ENCODE measurements at regions not wholly inside any gene's neighbourhood (a gene's known extent, or its start where the extent isn't known, plus 50 kb on each side); places are given as distances from the start of the nearest gene placed in this dataset.

GRCh38 chr3:111418391-111418790 is 123.6 kb upstream of the CD96 start:
- H3K27ac Mint-ChIP-seq, result no peak overlapping the region
- Histone ChIP-seq H3K9ac (ENCODE audit: extremely low read depth, low read length, poor library complexity, severe bottlenecking) (no peak overlapping the region), H3K27ac (ENCODE audit: low read depth, low read length) (no peak overlapping the region), H3K36me3 (ENCODE audit: control insufficient read depth, insufficient read depth, low read length) (no peaks in the 10 kb centered on the region), H3K27me3 (ENCODE audit: control insufficient read depth, insufficient read depth, low read length, poor library complexity, severe bottlenecking) (no peaks in the 10 kb centered on the region), H3K4me1 (ENCODE audit: control insufficient read depth, insufficient read depth, low read length) (peaks cover 3% of the 10 kb centered on the region), H3K4me3 (ENCODE audit: low read length) (no peak overlapping the region), H3K9me3 (ENCODE audit: control insufficient read depth, low read length) (no peaks in the 10 kb centered on the region)
- no peaks in the 10 kb centered on the region for H3K27me3 Mint-ChIP-seq (ENCODE audit: insufficient read depth)
- DNase-seq, result no peak
- no peak overlapping the region for H3K4me3 Mint-ChIP-seq
- WGBS, 2 experiments (ENCODE audit: insufficient coverage in 1 of 2, insufficient read length in 1 of 2), result no CpG with 5 or more reads among the region's 1 CpG
- no peaks in the 10 kb centered on the region for H3K36me3 Mint-ChIP-seq (ENCODE audit: low read depth)
- TF ChIP-seq, protein P1, sequence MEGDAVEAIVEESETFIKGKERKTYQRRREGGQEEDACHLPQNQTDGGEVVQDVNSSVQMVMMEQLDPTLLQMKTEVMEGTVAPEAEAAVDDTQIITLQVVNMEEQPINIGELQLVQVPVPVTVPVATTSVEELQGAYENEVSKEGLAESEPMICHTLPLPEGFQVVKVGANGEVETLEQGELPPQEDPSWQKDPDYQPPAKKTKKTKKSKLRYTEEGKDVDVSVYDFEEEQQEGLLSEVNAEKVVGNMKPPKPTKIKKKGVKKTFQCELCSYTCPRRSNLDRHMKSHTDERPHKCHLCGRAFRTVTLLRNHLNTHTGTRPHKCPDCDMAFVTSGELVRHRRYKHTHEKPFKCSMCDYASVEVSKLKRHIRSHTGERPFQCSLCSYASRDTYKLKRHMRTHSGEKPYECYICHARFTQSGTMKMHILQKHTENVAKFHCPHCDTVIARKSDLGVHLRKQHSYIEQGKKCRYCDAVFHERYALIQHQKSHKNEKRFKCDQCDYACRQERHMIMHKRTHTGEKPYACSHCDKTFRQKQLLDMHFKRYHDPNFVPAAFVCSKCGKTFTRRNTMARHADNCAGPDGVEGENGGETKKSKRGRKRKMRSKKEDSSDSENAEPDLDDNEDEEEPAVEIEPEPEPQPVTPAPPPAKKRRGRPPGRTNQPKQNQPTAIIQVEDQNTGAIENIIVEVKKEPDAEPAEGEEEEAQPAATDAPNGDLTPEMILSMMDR (conservative IDR thresholded peaks at IDR 0.05), result no peak
- H3K4me1 Mint-ChIP-seq, result peaks cover 6% of the 10 kb centered on the region
- peaks cover 8% of the 10 kb centered on the region for H3K9me3 Mint-ChIP-seq

GRCh38 chr3:111428301-111428700 is 113.7 kb upstream of the CD96 start:
- H3K27me3 Mint-ChIP-seq (ENCODE audit: insufficient read depth), result no peaks in the 10 kb centered on the region
- Histone ChIP-seq H3K36me3 (ENCODE audit: control insufficient read depth, insufficient read depth, low read length) (no peaks in the 10 kb centered on the region), H3K9ac (ENCODE audit: extremely low read depth, low read length, poor library complexity, severe bottlenecking) (no peak overlapping the region), H3K27me3 (ENCODE audit: control insufficient read depth, insufficient read depth, low read length, poor library complexity, severe bottlenecking) (no peaks in the 10 kb centered on the region), H3K27ac (ENCODE audit: low read depth, low read length) (no peak overlapping the region), H3K9me3 (ENCODE audit: control insufficient read depth, low read length) (no peaks in the 10 kb centered on the region), H3K4me1 (ENCODE audit: control insufficient read depth, insufficient read depth, low read length) (no peaks in the 10 kb centered on the region), H3K4me3 (ENCODE audit: low read length) (no peak overlapping the region)
- no peaks in the 10 kb centered on the region for H3K9me3 Mint-ChIP-seq
- H3K4me1 Mint-ChIP-seq, result no peaks in the 10 kb centered on the region
- no peak overlapping the region for H3K27ac Mint-ChIP-seq
- no peaks in the 10 kb centered on the region for H3K36me3 Mint-ChIP-seq (ENCODE audit: low read depth)
- no peak overlapping the region for H3K4me3 Mint-ChIP-seq
- TF ChIP-seq, protein P1 (conservative IDR thresholded peaks at IDR 0.05), result no peak
- DNase-seq, result no peak

DNA sequence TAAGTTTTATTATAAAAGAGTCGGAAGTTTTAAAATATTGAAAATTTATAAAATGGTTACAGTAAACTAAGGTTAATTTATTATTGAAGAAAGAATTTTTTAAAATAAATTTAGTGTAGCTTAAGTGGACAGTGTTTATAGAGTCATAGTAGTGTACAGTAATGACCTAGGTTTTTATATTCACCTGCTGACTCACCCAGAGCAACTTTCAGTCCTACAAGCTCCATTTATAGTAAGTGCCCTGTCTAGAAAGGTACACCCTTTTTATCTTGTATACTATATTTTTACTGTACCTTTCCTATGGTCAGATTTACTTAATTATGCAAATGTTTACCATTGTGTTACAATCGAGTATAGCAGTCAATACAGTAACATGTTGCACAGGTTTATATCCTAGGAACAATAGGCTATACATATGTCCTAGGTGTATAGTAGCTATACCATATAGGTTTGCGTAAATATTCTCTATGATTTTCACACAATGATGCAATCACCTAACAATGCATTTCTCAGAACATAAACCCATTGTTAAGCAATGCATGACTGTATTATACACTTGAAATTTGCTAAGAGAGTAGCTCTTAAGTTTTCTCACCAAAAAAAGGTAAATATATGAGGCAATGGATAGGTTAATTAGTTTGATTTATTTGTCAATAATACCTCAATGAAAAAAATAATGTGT is 106.9 kb upstream of the CD96 start:
- no peaks in the 10 kb centered on the region for H3K27me3 ChIP-seq (ENCODE audit: control insufficient read depth, insufficient read depth, low read length, poor library complexity, severe bottlenecking)
- H3K36me3 Mint-ChIP-seq (ENCODE audit: low read depth), result no peaks in the 10 kb centered on the region
- H3K4me1 ChIP-seq (ENCODE audit: control insufficient read depth, insufficient read depth, low read length), result no peaks in the 10 kb centered on the region
- no peak overlapping the region for H3K4me3 ChIP-seq (ENCODE audit: low read length)
- no peak overlapping the region for H3K27ac Mint-ChIP-seq
- H3K36me3 ChIP-seq (ENCODE audit: control insufficient read depth, insufficient read depth, low read length), result no peaks in the 10 kb centered on the region
- H3K9me3 ChIP-seq (ENCODE audit: control insufficient read depth, low read length), result no peaks in the 10 kb centered on the region
- no peak overlapping the region for H3K27ac ChIP-seq (ENCODE audit: low read depth, low read length)
- no peaks in the 10 kb centered on the region for H3K27me3 Mint-ChIP-seq (ENCODE audit: insufficient read depth)
- no peaks in the 10 kb centered on the region for H3K4me1 Mint-ChIP-seq
- no peak overlapping the region for H3K9ac ChIP-seq (ENCODE audit: extremely low read depth, low read length, poor library complexity, severe bottlenecking)
- DNase-seq, result no peak
- TF ChIP-seq, protein P1 (conservative IDR thresholded peaks at IDR 0.05), result no peak
- 97% methylated on average over 3 of the region's 3 CpGs; no CpG with 5 or more reads in 1 of the 2 experiments for WGBS, 2 experiments (ENCODE audit: insufficient coverage in 1 of 2, insufficient read length in 1 of 2)
- H3K4me3 Mint-ChIP-seq, result no peak overlapping the region
- no peaks in the 10 kb centered on the region for H3K9me3 Mint-ChIP-seq
